HEK293T (cell line): ENCODE measurements at regions not wholly inside any gene's neighbourhood (a gene's known extent, or its start where the extent isn't known, plus 50 kb on each side); places are given as distances from the start of the nearest gene placed in this dataset.

Experiments
- BHLHE40 ChIP-seq: fragments of 450-650 bp; IDR thresholded peaks from 2 replicates; pipeline ENCODE4 v1.6.1; 2016; ENCODE audit warnings: mild to moderate bottlenecking, moderate library complexity, borderline replicate concordance
- ELF4 ChIP-seq: fragments of 450-650 bp; IDR thresholded peaks from 2 replicates; pipeline ENCODE4 v1.6.1; 2017; ENCODE audit warnings: antibody characterized with exemption
- FOXA1 ChIP-seq: fragments of 450-650 bp; IDR thresholded peaks from 2 replicates; pipeline ENCODE4 v1.6.1; 2016; ENCODE audit warnings: mild to moderate bottlenecking
- FOXK2 ChIP-seq: fragments of 450-650 bp; IDR thresholded peaks from 2 replicates; pipeline ENCODE4 v1.6.1; 2016; ENCODE audit warnings: mild to moderate bottlenecking
- SP1 ChIP-seq: fragments of 450-650 bp; IDR thresholded peaks from 2 replicates; pipeline ENCODE4 v1.6.1; 2017
- SUZ12 ChIP-seq: fragments of 450-650 bp; IDR thresholded peaks from 2 replicates; pipeline ENCODE4 v1.6.1; 2016; ENCODE audit warnings: mild to moderate bottlenecking
- TARDBP ChIP-seq: fragments of 450-650 bp; IDR thresholded peaks from 2 replicates; pipeline ENCODE4 v1.6.1; 2016

- TF ChIP-seq BHLHE40 (no peak), FOXA1 (no peak), FOXK2 (no peak), SUZ12 (no peak), ELF4 (no peak), SP1 (no peak), TARDBP (no peak)
Observed at GRCh38 chr2:12652723-12653122, 64.0 kb upstream of the TRIB2 start.
